ENCODE measurements at regions not wholly inside any gene's neighbourhood (a gene's known extent, or its start where the extent isn't known, plus 50 kb on each side); places are given as distances from the start of the nearest gene placed in this dataset.

GRCh38 chr6:121810158-121811032, 374.9 kb downstream of the GJA1 start:
- Histone ChIP-seq H3K4me1 (ENCODE audit: control insufficient read depth, low read length) (no peaks in the 10 kb centered on the region), H3F3A (ENCODE audit: control insufficient read depth, insufficient read depth) (no peaks in the 10 kb centered on the region), H3K27me3 (ENCODE audit: control insufficient read depth, low read length) (no peaks in the 10 kb centered on the region), H3K4me2 (ENCODE audit: low read length) (no peak overlapping the region), H3K9me2 (replicated peaks; ENCODE audit: control insufficient read depth, low read length) (no peaks in the 10 kb centered on the region), H3K27ac (ENCODE audit: low read depth, low read length) (no peak overlapping the region), H4K20me1 (ENCODE audit: control insufficient read depth, insufficient read depth, low read depth, low read length) (no peaks in the 10 kb centered on the region), H3K79me2 (ENCODE audit: control insufficient read depth, low read length) (no peaks in the 10 kb centered on the region), H3K4me3 (ENCODE audit: low read length) (no peak overlapping the region), H3K36me3 (ENCODE audit: control insufficient read depth, low read length) (no peaks in the 10 kb centered on the region), H3K9me3 (ENCODE audit: control insufficient read depth, insufficient read depth, low read length) (no peaks in the 10 kb centered on the region)
- no peak for TF ChIP-seq CTCF (IDR thresholded peaks at IDR 0.05; ENCODE audit: low read depth, low read length, poor library complexity, severe bottlenecking)
- no peak for TF ChIP-seq EZH2phosphoT487 (IDR thresholded peaks at IDR 0.05; ENCODE audit: borderline replicate concordance, low read length)

GRCh38 chr6:121811106-121811505, 375.7 kb downstream of the GJA1 start:
- Histone ChIP-seq H3K27ac (ENCODE audit: low read depth, low read length) (no peak overlapping the region), H3K4me2 (ENCODE audit: low read length) (no peak overlapping the region), H3K4me1 (ENCODE audit: control insufficient read depth, low read length) (no peaks in the 10 kb centered on the region), H3F3A (ENCODE audit: control insufficient read depth, insufficient read depth) (no peaks in the 10 kb centered on the region), H4K20me1 (ENCODE audit: control insufficient read depth, insufficient read depth, low read depth, low read length) (no peaks in the 10 kb centered on the region), H3K9me3 (ENCODE audit: control insufficient read depth, insufficient read depth, low read length) (no peaks in the 10 kb centered on the region), H3K79me2 (ENCODE audit: control insufficient read depth, low read length) (no peaks in the 10 kb centered on the region), H3K4me3 (ENCODE audit: low read length) (no peak overlapping the region), H3K27me3 (ENCODE audit: control insufficient read depth, low read length) (no peaks in the 10 kb centered on the region), H3K36me3 (ENCODE audit: control insufficient read depth, low read length) (no peaks in the 10 kb centered on the region), H3K9me2 (replicated peaks; ENCODE audit: control insufficient read depth, low read length) (no peaks in the 10 kb centered on the region)
- TF ChIP-seq CTCF (IDR thresholded peaks at IDR 0.05; ENCODE audit: low read depth, low read length, poor library complexity, severe bottlenecking) = no peak
- TF ChIP-seq EZH2phosphoT487 (IDR thresholded peaks at IDR 0.05; ENCODE audit: borderline replicate concordance, low read length) = no peak

GRCh38 chr6:121816361-121816760, 380.9 kb downstream of the GJA1 start:
- H3K27me3 ChIP-seq (ENCODE audit: control insufficient read depth, low read length) = no peaks in the 10 kb centered on the region
- no peaks in the 10 kb centered on the region for H3K79me2 ChIP-seq (ENCODE audit: control insufficient read depth, low read length)
- no peaks in the 10 kb centered on the region for H3K4me1 ChIP-seq (ENCODE audit: control insufficient read depth, low read length)
- no peak overlapping the region for H3K4me3 ChIP-seq (ENCODE audit: low read length)
- H3K9me2 ChIP-seq (replicated peaks; ENCODE audit: control insufficient read depth, low read length) = no peaks in the 10 kb centered on the region
- no peak overlapping the region for H3K4me2 ChIP-seq (ENCODE audit: low read length)
- no peaks in the 10 kb centered on the region for H3F3A ChIP-seq (ENCODE audit: control insufficient read depth, insufficient read depth)
- H3K36me3 ChIP-seq (ENCODE audit: control insufficient read depth, low read length) = no peaks in the 10 kb centered on the region
- H3K9me3 ChIP-seq (ENCODE audit: control insufficient read depth, insufficient read depth, low read length) = peaks cover 4% of the 10 kb centered on the region; the same call in 1 of the 2 replicates
- no peak overlapping the region for H3K27ac ChIP-seq (ENCODE audit: low read depth, low read length)
- no peak for TF ChIP-seq CTCF (IDR thresholded peaks at IDR 0.05; ENCODE audit: low read depth, low read length, poor library complexity, severe bottlenecking)
- no peak for TF ChIP-seq EZH2phosphoT487 (IDR thresholded peaks at IDR 0.05; ENCODE audit: borderline replicate concordance, low read length)
- no peaks in the 10 kb centered on the region for H4K20me1 ChIP-seq (ENCODE audit: control insufficient read depth, insufficient read depth, low read depth, low read length)

Data from DOHH2 (cell line).